H1 (cell line): ENCODE measurements at regions not wholly inside any gene's neighbourhood (a gene's known extent, or its start where the extent isn't known, plus 50 kb on each side); places are given as distances from the start of the nearest gene placed in this dataset.

Experiments
- RAD21 ChIP-seq, 2 experiments: IDR thresholded peaks in 1 of 2; conservative IDR thresholded peaks in 1 of 2; 2 replicates each; pipeline ENCODE4 v1.6.1; 2011; ENCODE audit warnings: low read depth in 2 of 2, low read length in 2 of 2, improper control_type of control experiment in 1 of 2, inconsistent platforms in 1 of 2, mild to moderate bottlenecking in 1 of 2, moderate library complexity in 1 of 2
- TF ChIP-seq, protein P1 (sequence below): IDR thresholded peaks from 2 replicates; pipeline ENCODE4 v1.6.1; 2011; ENCODE audit warnings: low read depth, mild to moderate bottlenecking, low read length; ENCODE audit not compliant: insufficient read depth
- TF ChIP-seq, protein P2 (sequence below): IDR thresholded peaks from 2 replicates; pipeline ENCODE4 v1.6.1; 2012; ENCODE audit warnings: inconsistent platforms

DNA sequence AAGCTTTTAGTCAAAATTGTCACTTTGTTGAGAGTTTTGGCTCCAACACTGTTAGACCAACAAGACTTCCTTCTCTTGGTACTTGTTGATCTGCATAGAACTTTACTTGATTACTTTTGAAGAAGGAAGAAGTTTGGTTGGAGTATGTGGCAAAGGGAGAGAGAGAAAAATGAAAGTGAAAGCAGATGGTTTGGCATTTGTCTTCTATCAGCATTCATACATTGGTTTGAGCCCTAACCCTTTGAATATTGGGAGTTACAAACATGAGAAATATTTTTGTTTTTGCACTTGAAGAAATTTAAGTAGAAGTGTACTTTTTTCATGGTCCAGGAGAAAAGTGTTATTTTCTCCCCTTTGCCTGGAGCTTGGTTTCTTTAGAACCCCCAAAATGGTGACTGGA, 169.8 kb downstream of the ADGRL4 start (continued):
- TF ChIP-seq RAD21 (IDR thresholded peaks at IDR 0.05 in 1 of 2, conservative IDR thresholded peaks at IDR 0.05 in 1 of 2; ENCODE audit: low read depth in 2 of 2, low read length in 2 of 2), result no peak
- TF ChIP-seq, protein P1, sequence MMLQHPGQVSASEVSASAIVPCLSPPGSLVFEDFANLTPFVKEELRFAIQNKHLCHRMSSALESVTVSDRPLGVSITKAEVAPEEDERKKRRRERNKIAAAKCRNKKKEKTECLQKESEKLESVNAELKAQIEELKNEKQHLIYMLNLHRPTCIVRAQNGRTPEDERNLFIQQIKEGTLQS, result no peak
- TF ChIP-seq, protein P2, sequence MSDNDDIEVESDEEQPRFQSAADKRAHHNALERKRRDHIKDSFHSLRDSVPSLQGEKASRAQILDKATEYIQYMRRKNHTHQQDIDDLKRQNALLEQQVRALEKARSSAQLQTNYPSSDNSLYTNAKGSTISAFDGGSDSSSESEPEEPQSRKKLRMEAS, result no peak
